H1 (cell line): ENCODE measurements at regions not wholly inside any gene's neighbourhood (a gene's known extent, or its start where the extent isn't known, plus 50 kb on each side); places are given as distances from the start of the nearest gene placed in this dataset.

Experiments used
- CHD2 ChIP-seq: IDR thresholded peaks from 2 replicates; pipeline ENCODE4 v1.6.1; 2012; ENCODE audit warnings: low read length, improper control_type of control experiment
- NANOG ChIP-seq: IDR thresholded peaks from 2 replicates; pipeline ENCODE4 v1.6.1; 2011; ENCODE audit warnings: low read length, low read depth, mild to moderate bottlenecking, inconsistent platforms; ENCODE audit not compliant: insufficient read depth, poor library complexity, severe bottlenecking
- SIRT6 ChIP-seq: IDR thresholded peaks from one replicate; pipeline ENCODE4 v1.7.1; 2012; ENCODE audit warnings: low read length, inconsistent platforms
- SIX5 ChIP-seq: IDR thresholded peaks from 2 replicates; pipeline ENCODE4 v1.6.1; 2011; ENCODE audit warnings: mild to moderate bottlenecking, low read depth, low read length
- TEAD4 ChIP-seq: IDR thresholded peaks from 2 replicates; pipeline ENCODE4 v1.6.1; 2012; ENCODE audit warnings: low read depth, low read length, inconsistent platforms, mixed read lengths

DNA sequence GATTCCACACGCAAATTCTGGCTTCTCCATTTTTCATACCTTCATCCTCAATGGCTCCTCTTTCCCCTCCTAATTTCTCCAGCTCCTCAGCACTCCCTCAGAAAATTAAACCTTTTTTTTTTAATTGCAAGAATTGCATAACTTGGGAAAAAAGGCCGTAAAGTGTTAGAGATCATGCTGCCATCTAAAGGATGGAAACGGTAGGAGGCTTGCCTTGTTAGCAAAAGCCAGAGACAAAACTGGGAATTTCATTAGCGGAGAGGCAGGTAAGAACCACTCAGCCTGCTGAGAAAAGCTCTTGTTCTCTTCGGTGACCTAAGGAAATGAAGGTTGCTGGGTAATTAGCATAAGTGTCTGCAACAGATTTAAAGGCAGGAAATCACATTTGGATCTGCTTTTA lies 204.3 kb downstream of the AEBP2 start (continued):
- TF ChIP-seq SIRT6 (no peak), NANOG (no peak), SIX5 (no peak), TEAD4 (no peak), CHD2 (no peak)
